SK-N-SH (cell line): ENCODE measurements at regions not wholly inside any gene's neighbourhood (a gene's known extent, or its start where the extent isn't known, plus 50 kb on each side); places are given as distances from the start of the nearest gene placed in this dataset.

ENCODE experiments used
- CTCF ChIA-PET: fragments of 300-600, 350-600 bp; formaldehyde crosslinking; extraction: SDS; loops from one replicate; lab custom pipeline; 2021; lab: Yijun Ruan, JAX
- POLR2A ChIA-PET: fragments of 350-600 bp; sonication (Branson Sonifier 250); formaldehyde crosslinking; extraction: SDS; loops from one replicate; lab custom pipeline; 2020; ENCODE audit warnings: antibody characterized with exemption, inconsistent platforms; lab: Yijun Ruan, JAX
- DNase-seq: peaks from one replicate; pipeline ENCODE4 v3.0.0; 2012
- H2AFZ ChIP-seq: fragments of 200-600 bp; sonication (generic); 2 replicates; pipeline ENCODE4 v1.8.1; 2016; ENCODE audit warnings: antibody characterized with exemption, mild to moderate bottlenecking, low read depth
- H3F3A ChIP-seq: fragments of 200-600 bp; sonication (generic); replicated peaks from 2 replicates; pipeline ENCODE3; 2016; ENCODE audit warnings: antibody characterized with exemption, mild to moderate bottlenecking; ENCODE audit not compliant: insufficient read depth
- H3K27ac ChIP-seq, 2 experiments: fragments of 200-500 bp in 1 of 2; fragments of 200-600 bp in 1 of 2; sonication (Bioruptor generic) in 1 of 2; sonication (generic), shearing (Covaris generic) in 1 of 2; 2 replicates each; pipeline versions ENCODE4 v1.5.1 to v1.6.1; 2014 to 2016; ENCODE audit warnings: low read depth in 2 of 2, inconsistent platforms in 1 of 2, low read length in 1 of 2, mild to moderate bottlenecking in 1 of 2, mixed read lengths in 1 of 2
- H3K27me3 ChIP-seq: fragments of 200-600 bp; sonication (generic), shearing (Covaris generic); 2 replicates; pipeline ENCODE4 v1.6.1; 2016; ENCODE audit warnings: mixed run types; ENCODE audit not compliant: insufficient read depth
- H3K36me3 ChIP-seq, 2 experiments: fragments of 200-500 bp in 1 of 2; fragments of 200-600 bp in 1 of 2; sonication (Bioruptor generic) in 1 of 2; sonication (generic) in 1 of 2; replicated peaks in 1 of 2; 2 replicates each; pipeline versions ENCODE3 to v1.5.1; 2014 to 2016; ENCODE audit warnings: low read length in 1 of 2, mild to moderate bottlenecking in 1 of 2; ENCODE audit not compliant: insufficient read depth in 2 of 2, control insufficient read depth in 1 of 2
- H3K4me1 ChIP-seq, 2 experiments: fragments of 200-500 bp in 1 of 2; fragments of 200-600 bp in 1 of 2; sonication (Bioruptor generic) in 1 of 2; sonication (generic), shearing (Covaris generic) in 1 of 2; 2 replicates each; pipeline versions ENCODE4 v1.5.1 to v1.6.1; 2014 to 2016; ENCODE audit warnings: low read depth in 1 of 2, low read length in 1 of 2, mixed run types in 1 of 2; ENCODE audit not compliant: insufficient read depth in 2 of 2, control insufficient read depth in 1 of 2
- H3K4me2 ChIP-seq: fragments of 200-600 bp; sonication (generic), shearing (Covaris generic); 2 replicates; pipeline ENCODE4 v1.6.1; 2017; ENCODE audit warnings: mixed run types
- H3K4me3 ChIP-seq, 2 experiments: fragments of 200-500 bp in 1 of 2; fragments of 200-600 bp in 1 of 2; sonication (Bioruptor generic) in 1 of 2; sonication (generic), shearing (Covaris generic) in 1 of 2; 2 replicates each; pipeline versions ENCODE4 v1.5.1 to v1.8.1; 2014 to 2016; ENCODE audit warnings: low read depth in 2 of 2, inconsistent platforms in 1 of 2, low read length in 1 of 2, mild to moderate bottlenecking in 1 of 2, mixed read lengths in 1 of 2, moderate library complexity in 1 of 2
- H3K79me2 ChIP-seq: fragments of 200-600 bp; sonication (generic); 2 replicates; pipeline ENCODE4 v1.8.1; 2017; ENCODE audit warnings: mild to moderate bottlenecking; ENCODE audit not compliant: insufficient read depth
- H3K9ac ChIP-seq: fragments of 200-600 bp; sonication (generic); 2 replicates; pipeline ENCODE4 v1.6.1; 2017; ENCODE audit warnings: mixed run types
- H3K9me2 ChIP-seq: fragments of 200-600 bp; sonication (generic); 2 replicates; pipeline ENCODE4 v1.6.1; 2017; ENCODE audit warnings: mixed run types
- H3K9me3 ChIP-seq: fragments of 200-600 bp; sonication (generic); 2 replicates; pipeline ENCODE4 v1.6.1; 2017; ENCODE audit warnings: mixed run types, mild to moderate bottlenecking, moderate library complexity
- H4K20me1 ChIP-seq: fragments of 200-600 bp; sonication (generic); 2 replicates; pipeline ENCODE4 v1.6.1; 2017; ENCODE audit warnings: mild to moderate bottlenecking, mixed run types; ENCODE audit not compliant: insufficient read depth
- CHD2 ChIP-seq: fragments of 150-350 bp; IDR thresholded peaks from 2 replicates; pipeline ENCODE4 v1.6.1; 2018; ENCODE audit warnings: low read length; ENCODE audit not compliant: partially characterized antibody
- ELF1 ChIP-seq: IDR thresholded peaks from 2 replicates; pipeline ENCODE4 v1.4.0; 2012
- EZH2phosphoT487 ChIP-seq: fragments of 200-600 bp; sonication (generic); IDR thresholded peaks from 2 replicates; pipeline ENCODE4 v1.6.1; 2017; ENCODE audit warnings: low read depth, mixed run types, mild to moderate bottlenecking, antibody characterized with exemption, moderate library complexity, borderline replicate concordance
- FOXJ3 ChIP-seq: sonication (generic); formaldehyde crosslinking; IDR thresholded peaks from 2 replicates; pipeline ENCODE4 v1.5.1; 2020; ENCODE audit warnings: mild to moderate bottlenecking, missing genetic modification reagents
- FOXM1 ChIP-seq: IDR thresholded peaks from 2 replicates; pipeline ENCODE4 v1.4.0; 2012; ENCODE audit warnings: low read depth, mild to moderate bottlenecking
- GABPA ChIP-seq: IDR thresholded peaks from 2 replicates; pipeline ENCODE4 v1.4.0; 2012; ENCODE audit warnings: low read depth, mild to moderate bottlenecking
- NRF1 ChIP-seq: IDR thresholded peaks from 2 replicates; pipeline ENCODE4 v1.6.1; 2012; ENCODE audit warnings: low read depth, mild to moderate bottlenecking, low read length
- RXRA ChIP-seq: IDR thresholded peaks from 2 replicates; pipeline ENCODE4 v1.4.0; 2012; ENCODE audit warnings: low read depth, mild to moderate bottlenecking, borderline replicate concordance
- SIN3A ChIP-seq: IDR thresholded peaks from 2 replicates; pipeline ENCODE4 v1.6.1; 2012; ENCODE audit warnings: low read depth, mild to moderate bottlenecking, low read length, moderate library complexity, borderline replicate concordance
- TEAD4 ChIP-seq: IDR thresholded peaks from 2 replicates; pipeline ENCODE4 v1.4.0; 2012; ENCODE audit warnings: mild to moderate bottlenecking, borderline replicate concordance; ENCODE audit not compliant: insufficient read depth
- YY1 ChIP-seq: IDR thresholded peaks from 2 replicates; pipeline ENCODE4 v1.4.0; 2012; ENCODE audit warnings: low read depth, mild to moderate bottlenecking
- WGBS: methylation state at CpG from one replicate; pipeline ENCODE4 v1.1.6; 2017; ENCODE audit warnings: low lambda C conversion rate; 5-methylcytosine and 5-hydroxymethylcytosine counted together
- TF ChIP-seq, protein P1 (sequence below): IDR thresholded peaks from 2 replicates; pipeline ENCODE4 v1.6.1; 2012; ENCODE audit warnings: mild to moderate bottlenecking, low read depth, low read length, moderate library complexity
- TF ChIP-seq, protein P2 (sequence below): fragments of 150-350 bp; IDR thresholded peaks from 2 replicates; pipeline ENCODE4 v1.6.1; 2016; ENCODE audit warnings: mild to moderate bottlenecking, low read depth, low read length
- TF ChIP-seq, protein P3 (sequence below): IDR thresholded peaks from 2 replicates; pipeline ENCODE4 v1.4.0; 2012; ENCODE audit warnings: low read depth, borderline replicate concordance
- TF ChIP-seq, protein P4 (sequence below): IDR thresholded peaks from 2 replicates; pipeline ENCODE4; 2012
- TF ChIP-seq, protein P5 (sequence below): IDR thresholded peaks from 2 replicates; pipeline ENCODE4 v1.4.0; 2012; ENCODE audit warnings: low read depth

DNA sequence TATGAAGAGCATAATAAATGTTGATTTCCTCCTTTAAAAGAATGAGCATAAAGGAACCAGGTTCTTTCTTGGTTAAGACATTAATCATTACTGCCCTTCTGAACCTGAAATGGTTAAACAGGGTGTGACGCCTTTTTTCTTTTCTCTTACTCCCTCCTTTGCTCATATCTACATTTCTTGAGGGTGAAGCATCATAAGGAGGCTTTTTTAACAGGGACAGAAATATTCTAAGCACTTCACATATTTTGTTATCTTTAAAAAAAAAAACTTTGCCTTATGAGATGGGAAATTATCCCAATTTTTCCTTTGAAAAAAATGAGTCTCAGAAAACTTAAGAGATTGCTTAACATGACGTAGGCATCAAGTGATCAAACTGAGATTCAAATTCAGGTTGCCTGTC, 1036.3 kb upstream of the TENM4 start (continued):
- TF ChIP-seq, protein P1, sequence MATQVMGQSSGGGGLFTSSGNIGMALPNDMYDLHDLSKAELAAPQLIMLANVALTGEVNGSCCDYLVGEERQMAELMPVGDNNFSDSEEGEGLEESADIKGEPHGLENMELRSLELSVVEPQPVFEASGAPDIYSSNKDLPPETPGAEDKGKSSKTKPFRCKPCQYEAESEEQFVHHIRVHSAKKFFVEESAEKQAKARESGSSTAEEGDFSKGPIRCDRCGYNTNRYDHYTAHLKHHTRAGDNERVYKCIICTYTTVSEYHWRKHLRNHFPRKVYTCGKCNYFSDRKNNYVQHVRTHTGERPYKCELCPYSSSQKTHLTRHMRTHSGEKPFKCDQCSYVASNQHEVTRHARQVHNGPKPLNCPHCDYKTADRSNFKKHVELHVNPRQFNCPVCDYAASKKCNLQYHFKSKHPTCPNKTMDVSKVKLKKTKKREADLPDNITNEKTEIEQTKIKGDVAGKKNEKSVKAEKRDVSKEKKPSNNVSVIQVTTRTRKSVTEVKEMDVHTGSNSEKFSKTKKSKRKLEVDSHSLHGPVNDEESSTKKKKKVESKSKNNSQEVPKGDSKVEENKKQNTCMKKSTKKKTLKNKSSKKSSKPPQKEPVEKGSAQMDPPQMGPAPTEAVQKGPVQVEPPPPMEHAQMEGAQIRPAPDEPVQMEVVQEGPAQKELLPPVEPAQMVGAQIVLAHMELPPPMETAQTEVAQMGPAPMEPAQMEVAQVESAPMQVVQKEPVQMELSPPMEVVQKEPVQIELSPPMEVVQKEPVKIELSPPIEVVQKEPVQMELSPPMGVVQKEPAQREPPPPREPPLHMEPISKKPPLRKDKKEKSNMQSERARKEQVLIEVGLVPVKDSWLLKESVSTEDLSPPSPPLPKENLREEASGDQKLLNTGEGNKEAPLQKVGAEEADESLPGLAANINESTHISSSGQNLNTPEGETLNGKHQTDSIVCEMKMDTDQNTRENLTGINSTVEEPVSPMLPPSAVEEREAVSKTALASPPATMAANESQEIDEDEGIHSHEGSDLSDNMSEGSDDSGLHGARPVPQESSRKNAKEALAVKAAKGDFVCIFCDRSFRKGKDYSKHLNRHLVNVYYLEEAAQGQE, result no peak

DNA sequence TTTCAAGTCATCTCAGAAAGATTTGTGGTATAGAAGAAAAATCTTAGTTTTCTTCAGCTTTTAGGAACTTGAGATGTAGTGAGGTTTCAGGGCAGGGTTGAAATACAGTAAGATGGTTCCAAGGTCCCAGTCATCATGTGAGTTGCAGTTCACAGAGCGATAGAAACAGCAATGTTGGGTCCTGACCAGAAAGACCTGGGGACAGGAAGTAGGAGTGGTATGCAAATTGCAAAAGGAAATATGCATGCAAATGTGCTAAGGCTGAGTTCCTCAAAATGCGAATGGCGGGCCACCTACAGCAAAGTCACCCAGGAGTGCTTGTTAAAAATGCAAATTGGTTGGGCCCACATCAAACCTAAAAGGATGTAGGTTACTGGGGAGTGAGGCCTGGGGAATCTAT, 1032.7 kb upstream of the TENM4 start:
- H3K27me3 ChIP-seq, result no peaks in the 10 kb centered on the region
- H3K27ac ChIP-seq, result no peak overlapping the region
- no peak overlapping the region for H3K4me3 ChIP-seq
- WGBS, result 46% methylated on average over 3 of the region's 3 CpGs
- POLR2A ChIA-PET, result no interaction called here
- H3K9ac ChIP-seq, result no peak overlapping the region
- no peaks in the 10 kb centered on the region for H3K9me2 ChIP-seq
- H3K36me3 ChIP-seq, result no peaks in the 10 kb centered on the region
- TF ChIP-seq GABPA, result no peak
- no peak for TF ChIP-seq CHD2
- TF ChIP-seq ELF1, result no peak
- TF ChIP-seq, protein P2, sequence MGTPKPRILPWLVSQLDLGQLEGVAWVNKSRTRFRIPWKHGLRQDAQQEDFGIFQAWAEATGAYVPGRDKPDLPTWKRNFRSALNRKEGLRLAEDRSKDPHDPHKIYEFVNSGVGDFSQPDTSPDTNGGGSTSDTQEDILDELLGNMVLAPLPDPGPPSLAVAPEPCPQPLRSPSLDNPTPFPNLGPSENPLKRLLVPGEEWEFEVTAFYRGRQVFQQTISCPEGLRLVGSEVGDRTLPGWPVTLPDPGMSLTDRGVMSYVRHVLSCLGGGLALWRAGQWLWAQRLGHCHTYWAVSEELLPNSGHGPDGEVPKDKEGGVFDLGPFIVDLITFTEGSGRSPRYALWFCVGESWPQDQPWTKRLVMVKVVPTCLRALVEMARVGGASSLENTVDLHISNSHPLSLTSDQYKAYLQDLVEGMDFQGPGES, result no peak
- TF ChIP-seq, protein P3, sequence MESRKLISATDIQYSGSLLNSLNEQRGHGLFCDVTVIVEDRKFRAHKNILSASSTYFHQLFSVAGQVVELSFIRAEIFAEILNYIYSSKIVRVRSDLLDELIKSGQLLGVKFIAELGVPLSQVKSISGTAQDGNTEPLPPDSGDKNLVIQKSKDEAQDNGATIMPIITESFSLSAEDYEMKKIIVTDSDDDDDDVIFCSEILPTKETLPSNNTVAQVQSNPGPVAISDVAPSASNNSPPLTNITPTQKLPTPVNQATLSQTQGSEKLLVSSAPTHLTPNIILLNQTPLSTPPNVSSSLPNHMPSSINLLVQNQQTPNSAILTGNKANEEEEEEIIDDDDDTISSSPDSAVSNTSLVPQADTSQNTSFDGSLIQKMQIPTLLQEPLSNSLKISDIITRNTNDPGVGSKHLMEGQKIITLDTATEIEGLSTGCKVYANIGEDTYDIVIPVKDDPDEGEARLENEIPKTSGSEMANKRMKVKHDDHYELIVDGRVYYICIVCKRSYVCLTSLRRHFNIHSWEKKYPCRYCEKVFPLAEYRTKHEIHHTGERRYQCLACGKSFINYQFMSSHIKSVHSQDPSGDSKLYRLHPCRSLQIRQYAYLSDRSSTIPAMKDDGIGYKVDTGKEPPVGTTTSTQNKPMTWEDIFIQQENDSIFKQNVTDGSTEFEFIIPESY, result no peak
- TF ChIP-seq EZH2phosphoT487, result no peak
- TF ChIP-seq TEAD4, result no peak
- no peak for TF ChIP-seq SIN3A
- TF ChIP-seq FOXJ3, result no peak
- TF ChIP-seq NRF1, result no peak
- TF ChIP-seq FOXM1, result no peak
- TF ChIP-seq, protein P4, sequence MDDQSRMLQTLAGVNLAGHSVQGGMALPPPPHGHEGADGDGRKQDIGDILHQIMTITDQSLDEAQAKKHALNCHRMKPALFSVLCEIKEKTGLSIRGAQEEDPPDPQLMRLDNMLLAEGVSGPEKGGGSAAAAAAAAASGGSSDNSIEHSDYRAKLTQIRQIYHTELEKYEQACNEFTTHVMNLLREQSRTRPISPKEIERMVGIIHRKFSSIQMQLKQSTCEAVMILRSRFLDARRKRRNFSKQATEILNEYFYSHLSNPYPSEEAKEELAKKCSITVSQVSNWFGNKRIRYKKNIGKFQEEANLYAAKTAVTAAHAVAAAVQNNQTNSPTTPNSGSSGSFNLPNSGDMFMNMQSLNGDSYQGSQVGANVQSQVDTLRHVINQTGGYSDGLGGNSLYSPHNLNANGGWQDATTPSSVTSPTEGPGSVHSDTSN, result no peak
- no peak for TF ChIP-seq RXRA
- TF ChIP-seq, protein P5, sequence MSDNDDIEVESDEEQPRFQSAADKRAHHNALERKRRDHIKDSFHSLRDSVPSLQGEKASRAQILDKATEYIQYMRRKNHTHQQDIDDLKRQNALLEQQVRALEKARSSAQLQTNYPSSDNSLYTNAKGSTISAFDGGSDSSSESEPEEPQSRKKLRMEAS, result no peak
- TF ChIP-seq YY1, result no peak
- TF ChIP-seq, protein P1, result no peak
- no peaks in the 10 kb centered on the region; the same call in 1 of the 2 replicates for H3K9me3 ChIP-seq
- H3K79me2 ChIP-seq, result no peaks in the 10 kb centered on the region
- H3K4me1 ChIP-seq, result no peaks in the 10 kb centered on the region
- no peak overlapping the region for H2AFZ ChIP-seq
- H3F3A ChIP-seq, result no peaks in the 10 kb centered on the region
- CTCF ChIA-PET, result no interaction called here
- H4K20me1 ChIP-seq, result no peaks in the 10 kb centered on the region
- H3K4me2 ChIP-seq, result no peak overlapping the region
- no peak for DNase-seq
